SK-N-SH treated with all-trans-retinoic acid at 6 μM for 48 hours (cell line): ENCODE measurements at regions not wholly inside any gene's neighbourhood (a gene's known extent, or its start where the extent isn't known, plus 50 kb on each side); places are given as distances from the start of the nearest gene placed in this dataset.

ENCODE experiments used
- CREB5 ChIP-seq: fragments of 250-450 bp; sonication (Bioruptor Pico); IDR thresholded peaks from 2 replicates; pipeline ENCODE4 v1.5.1; 2020; ENCODE audit warnings: low read depth, mild to moderate bottlenecking, moderate library complexity
- SNAI2 ChIP-seq: fragments of 250-450 bp; sonication (Bioruptor Pico); IDR thresholded peaks from 2 replicates; pipeline ENCODE4 v1.5.0; 2020; ENCODE audit warnings: mild to moderate bottlenecking, moderate library complexity
- ZC3H10 ChIP-seq: fragments of 250-450 bp; sonication (Bioruptor Pico); IDR thresholded peaks from 2 replicates; pipeline ENCODE4 v1.5.1; 2021; ENCODE audit warnings: mild to moderate bottlenecking, moderate library complexity
- ZFP3 ChIP-seq: fragments of 250-450 bp; sonication (Bioruptor Pico); IDR thresholded peaks from 2 replicates; pipeline ENCODE4 v1.5.0; 2020; ENCODE audit warnings: mild to moderate bottlenecking, moderate library complexity
- ZFP30 ChIP-seq: fragments of 450-650 bp; formaldehyde crosslinking; IDR thresholded peaks from 2 replicates; pipeline ENCODE4 v1.5.0; 2022; ENCODE audit warnings: mild to moderate bottlenecking, moderate library complexity

- no peak for TF ChIP-seq ZFP30 (CRISPR knock-in tag)
- TF ChIP-seq CREB5: no peak
- no peak for TF ChIP-seq ZFP3 (CRISPR knock-in tag)
- no peak for TF ChIP-seq SNAI2 (CRISPR knock-in tag)
- no peak for TF ChIP-seq ZC3H10 (CRISPR knock-in tag)
Measured at GRCh38 chr4:151581570-151581969, 172.6 kb downstream of the FHIP1A start.
